ENCODE measurements at regions not wholly inside any gene's neighbourhood (a gene's known extent, or its start where the extent isn't known, plus 50 kb on each side); places are given as distances from the start of the nearest gene placed in this dataset.

GRCh38 chr1:163876546-163876945, 554.8 kb downstream of the NUF2 start:
- ATAC-seq (ENCODE audit: low read depth) (no peak), DNase-seq (no peak)
- no peak overlapping the region for H3K4me3 ChIP-seq (ENCODE audit: insufficient read depth, low read depth, low read length)
- H3K9ac ChIP-seq (ENCODE audit: low read depth, low read length): no peak overlapping the region
- intact Hi-C loops (cut with micrococcal nuclease): no loop called here
- dilution Hi-C loops (cut with HindIII; ENCODE audit: low sequenced_read_pairs, unreplicated experiment): no loop called here
- H3K4me1 ChIP-seq (ENCODE audit: control insufficient read depth, insufficient read depth, low read length): no peaks in the 10 kb centered on the region
- ChIA-PET POLR2A (ENCODE audit: unreplicated experiment) (no interaction called here), CTCF (no interaction called here)
- no TSS peak for BruUV-seq (replicated peaks)
- no peak overlapping the region for H2BK5ac ChIP-seq (ENCODE audit: low read depth, low read length, poor library complexity, severe bottlenecking)
- no peaks in the 10 kb centered on the region for H3K36me3 ChIP-seq (ENCODE audit: control insufficient read depth, insufficient read depth, low read length)
- H3K14ac ChIP-seq (replicated peaks; ENCODE audit: low read depth, low read length): no peak overlapping the region
- no peak overlapping the region for H3K18ac ChIP-seq (ENCODE audit: low read depth, low read length)
- H2AFZ ChIP-seq (replicated peaks; ENCODE audit: low read length, poor library complexity): no peak overlapping the region
- no peak overlapping the region for H2BK20ac ChIP-seq (ENCODE audit: low read depth, low read length)
- no peak overlapping the region for H3K23ac ChIP-seq (ENCODE audit: low read depth, low read length)
- H4K8ac ChIP-seq (ENCODE audit: low read depth in 2 of 2, low read length in 2 of 2): no peak overlapping the region
- H3K4me2 ChIP-seq (ENCODE audit: low read depth, low read length): no peak overlapping the region
- H3K9me3 ChIP-seq (ENCODE audit: control insufficient read depth, insufficient read depth, low read length): no peaks in the 10 kb centered on the region; the same call in 1 of the 2 replicates
- no peak overlapping the region for H2AK9ac ChIP-seq (replicated peaks; ENCODE audit: low read depth, low read length, poor library complexity)
- no peak overlapping the region for H3K56ac ChIP-seq (ENCODE audit: extremely low read depth, insufficient read depth, low read length)
- TF ChIP-seq USF2 (IDR thresholded peaks at IDR 0.05; ENCODE audit: low read depth, low read length) (no peak), POLR2A (IDR thresholded peaks at IDR 0.05; ENCODE audit: low read depth, low read length) (no peak), FOS (IDR thresholded peaks at IDR 0.05; ENCODE audit: low read depth, low read length) (no peak), CTCF (conservative IDR thresholded peaks at IDR 0.05; ENCODE audit: low read depth, low read length) (no peak), NFE2L2 (IDR thresholded peaks at IDR 0.05; ENCODE audit: low read depth, low read length) (no peak)
- H3K27me3 ChIP-seq (ENCODE audit: control insufficient read depth, insufficient read depth, low read length): no peaks in the 10 kb centered on the region
- H4K20me1 ChIP-seq (ENCODE audit: insufficient read depth, low read length): no peaks in the 10 kb centered on the region
- in situ Hi-C loops (cut with MboI; ENCODE audit: low sequenced_read_pairs): no loop called here
- no peak overlapping the region for H2AK5ac ChIP-seq (ENCODE audit: low read depth, low read length)
- H4K5ac ChIP-seq (ENCODE audit: low read depth, low read length): no peak overlapping the region
- 40% methylated on average over 1 of the region's 4 CpGs; no CpG with 5 or more reads in 1 of the 2 experiments for WGBS, 2 experiments (ENCODE audit: extremely low coverage in 2 of 2, insufficient read length in 1 of 2)
- no peak overlapping the region for H2BK15ac ChIP-seq (ENCODE audit: low read depth, low read length)
- no peak overlapping the region for H2BK120ac ChIP-seq (ENCODE audit: low read depth, low read length)
- H3K9me1 ChIP-seq (ENCODE audit: insufficient read depth, low read length): no peaks in the 10 kb centered on the region
- no peaks in the 10 kb centered on the region for H3K79me1 ChIP-seq (ENCODE audit: low read depth in 1 of 2, low read length in 2 of 2)
- H4K91ac ChIP-seq (ENCODE audit: insufficient read depth, low read depth, low read length): no peak overlapping the region
- no peak overlapping the region for H3K27ac ChIP-seq (ENCODE audit: insufficient read depth, low read length)
- H3K4ac ChIP-seq (ENCODE audit: low read depth, low read length): no peak overlapping the region

Data from IMR-90 (cell line).